Muscle layer of duodenum (tissue), 2 donors: ENCODE measurements at regions not wholly inside any gene's neighbourhood (a gene's known extent, or its start where the extent isn't known, plus 50 kb on each side); places are given as distances from the start of the nearest gene placed in this dataset.
A peak's percentile ranks its signal among the peaks of the same experiment; 100 is the strongest.
"Not testable (repeated sequence)": the region's sequence is repeated elsewhere in the genome, so short reads cannot be mapped to it uniquely, and the experiment has no call there.

ENCODE experiments used
- H3K27ac ChIP-seq: one replicate; pipeline ENCODE4 v1.7.0; 2013; ENCODE audit warnings: mild to moderate bottlenecking, low read length
- H3K27me3 ChIP-seq: one replicate; pipeline ENCODE4 v1.7.0; 2013; ENCODE audit warnings: low read depth, mild to moderate bottlenecking, control low read depth, low read length
- H3K36me3 ChIP-seq, 2 donors: one replicate each; pipeline ENCODE4 v1.7.0; 2013; ENCODE audit warnings: low read length in 2 of 2, control low read depth in 1 of 2, mild to moderate bottlenecking in 1 of 2; ENCODE audit not compliant: insufficient read depth in 2 of 2, control insufficient read depth in 1 of 2
- H3K4me1 ChIP-seq, 2 donors: one replicate each; pipeline ENCODE4 v1.7.0; 2013; ENCODE audit warnings: low read length in 2 of 2, mild to moderate bottlenecking in 2 of 2, control low read depth in 1 of 2, moderate library complexity in 1 of 2; ENCODE audit not compliant: insufficient read depth in 2 of 2, control insufficient read depth in 1 of 2
- H3K4me3 ChIP-seq, 2 donors: one replicate each; pipeline ENCODE4 v1.7.0; 2013; ENCODE audit warnings: low read length in 2 of 2, low read depth in 1 of 2, mild to moderate bottlenecking in 1 of 2
- H3K9me3 ChIP-seq, 2 donors: one replicate each; pipeline ENCODE4 v1.7.0; 2013; ENCODE audit warnings: low read length in 2 of 2, control low read depth in 1 of 2, mild to moderate bottlenecking in 1 of 2; ENCODE audit not compliant: control insufficient read depth in 1 of 2
- donor health status: healthy.

- not testable (repeated sequence) for H3K27me3 ChIP-seq, H3K9me3 ChIP-seq, H3K4me1 ChIP-seq, H3K27ac ChIP-seq, H3K36me3 ChIP-seq, H3K4me3 ChIP-seq
Measured at GRCh38 chr4:82301390-82301789, 72.4 kb downstream of the HNRNPD start.

- no peaks in the 10 kb centered on the region for H3K4me1 ChIP-seq
- no peaks in the 10 kb centered on the region for H3K9me3 ChIP-seq
- no peak overlapping the region for H3K4me3 ChIP-seq
- H3K27me3 ChIP-seq = no peaks in the 10 kb centered on the region
- H3K36me3 ChIP-seq = no peaks in the 10 kb centered on the region
- no peak overlapping the region for H3K27ac ChIP-seq
Measured at GRCh38 chr4:82293304-82293703, 80.5 kb downstream of the HNRNPD start.

- no peaks in the 10 kb centered on the region for H3K9me3 ChIP-seq
- H3K27me3 ChIP-seq = no peaks in the 10 kb centered on the region
Measured at GRCh38 chr4:82287720-82288119, 86.1 kb downstream of the HNRNPD start.

GRCh38 chr4:82284858-82285805 is 88.7 kb downstream of the HNRNPD start:
- no peaks in the 10 kb centered on the region for H3K9me3 ChIP-seq
- H3K4me1 ChIP-seq = peaks cover 0 to 5% of the 10 kb centered on the region in 2 donors
- H3K27me3 ChIP-seq = no peaks in the 10 kb centered on the region
- H3K4me3 ChIP-seq = peak overlapping the region; percentile 62 to 72
- H3K27ac ChIP-seq = no peak overlapping the region
- H3K36me3 ChIP-seq = no peaks in the 10 kb centered on the region

More at GRCh38 chr4:82287720-82288119, 86.1 kb downstream of the HNRNPD start:
- H3K4me3 ChIP-seq = no peak overlapping the region
- peaks cover 0 to 5% of the 10 kb centered on the region in 2 donors for H3K4me1 ChIP-seq
- H3K36me3 ChIP-seq = no peaks in the 10 kb centered on the region
- H3K27ac ChIP-seq = no peak overlapping the region

DNA sequence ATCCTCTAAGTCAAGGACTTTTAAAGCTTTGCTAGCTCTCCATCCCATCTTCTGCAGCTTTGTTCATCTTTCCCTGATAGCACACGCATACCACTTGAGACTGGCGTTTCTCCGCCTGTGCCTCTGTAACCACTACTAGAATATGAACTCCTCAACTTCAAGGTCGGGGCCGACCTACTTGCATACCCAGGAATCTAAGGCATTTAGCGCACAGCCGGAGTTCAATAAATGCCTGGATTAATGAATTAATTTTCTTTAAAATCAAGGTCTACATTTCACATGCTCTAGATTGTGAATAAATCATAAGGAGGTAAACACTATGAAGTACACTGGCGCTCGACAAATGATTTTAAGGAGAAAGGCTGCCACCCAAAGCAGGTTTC is 89.3 kb downstream of the HNRNPD start:
- H3K9me3 ChIP-seq = no peaks in the 10 kb centered on the region
- no peak overlapping the region for H3K27ac ChIP-seq

DNA sequence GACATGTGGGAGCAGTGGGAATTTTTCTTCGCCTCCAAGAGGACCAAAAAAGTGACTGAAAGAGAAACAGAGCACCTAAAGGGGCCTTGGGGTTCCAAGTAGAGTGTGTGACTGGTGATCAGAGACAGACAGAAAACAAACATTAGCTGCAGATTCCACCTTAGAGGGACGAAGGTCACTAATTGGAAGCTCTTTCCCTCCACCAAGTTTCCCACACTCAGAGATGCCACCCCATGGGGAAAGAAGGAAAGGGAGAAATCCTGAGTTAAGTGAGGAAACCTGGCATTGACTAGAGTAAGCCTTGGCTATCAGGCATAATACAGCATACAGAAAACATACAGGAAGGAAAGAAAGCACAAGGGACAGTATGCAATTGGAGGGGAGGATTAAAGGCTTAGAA is 90.9 kb downstream of the HNRNPD start:
- Histone ChIP-seq H3K9me3 (no peaks in the 10 kb centered on the region), H3K36me3 (no peaks in the 10 kb centered on the region), H3K4me3 (no peak overlapping the region), H3K27me3 (no peaks in the 10 kb centered on the region), H3K27ac (no peak overlapping the region), H3K4me1 (peaks cover 0 to 5% of the 10 kb centered on the region in 2 donors)

More for the DNA sequence above, 89.3 kb downstream of the HNRNPD start:
- Histone ChIP-seq H3K4me1 (peaks cover 0 to 5% of the 10 kb centered on the region in 2 donors), H3K4me3 (peak overlapping the region; percentile 62 to 71), H3K36me3 (no peaks in the 10 kb centered on the region), H3K27me3 (no peaks in the 10 kb centered on the region)

GRCh38 chr4:82279550-82279949 is 94.2 kb downstream of the HNRNPD start:
- H3K9me3 ChIP-seq, H3K27me3 ChIP-seq, H3K27ac ChIP-seq, H3K4me1 ChIP-seq, H3K4me3 ChIP-seq, H3K36me3 ChIP-seq: not testable (repeated sequence)

GRCh38 chr4:82276332-82276640 is 97.5 kb downstream of the HNRNPD start:
- Histone ChIP-seq H3K36me3 (no peaks in the 10 kb centered on the region), H3K27ac (no peak overlapping the region), H3K4me3 (no peak overlapping the region), H3K4me1 (no peaks in the 10 kb centered on the region), H3K9me3 (no peaks in the 10 kb centered on the region), H3K27me3 (no peaks in the 10 kb centered on the region)

DNA sequence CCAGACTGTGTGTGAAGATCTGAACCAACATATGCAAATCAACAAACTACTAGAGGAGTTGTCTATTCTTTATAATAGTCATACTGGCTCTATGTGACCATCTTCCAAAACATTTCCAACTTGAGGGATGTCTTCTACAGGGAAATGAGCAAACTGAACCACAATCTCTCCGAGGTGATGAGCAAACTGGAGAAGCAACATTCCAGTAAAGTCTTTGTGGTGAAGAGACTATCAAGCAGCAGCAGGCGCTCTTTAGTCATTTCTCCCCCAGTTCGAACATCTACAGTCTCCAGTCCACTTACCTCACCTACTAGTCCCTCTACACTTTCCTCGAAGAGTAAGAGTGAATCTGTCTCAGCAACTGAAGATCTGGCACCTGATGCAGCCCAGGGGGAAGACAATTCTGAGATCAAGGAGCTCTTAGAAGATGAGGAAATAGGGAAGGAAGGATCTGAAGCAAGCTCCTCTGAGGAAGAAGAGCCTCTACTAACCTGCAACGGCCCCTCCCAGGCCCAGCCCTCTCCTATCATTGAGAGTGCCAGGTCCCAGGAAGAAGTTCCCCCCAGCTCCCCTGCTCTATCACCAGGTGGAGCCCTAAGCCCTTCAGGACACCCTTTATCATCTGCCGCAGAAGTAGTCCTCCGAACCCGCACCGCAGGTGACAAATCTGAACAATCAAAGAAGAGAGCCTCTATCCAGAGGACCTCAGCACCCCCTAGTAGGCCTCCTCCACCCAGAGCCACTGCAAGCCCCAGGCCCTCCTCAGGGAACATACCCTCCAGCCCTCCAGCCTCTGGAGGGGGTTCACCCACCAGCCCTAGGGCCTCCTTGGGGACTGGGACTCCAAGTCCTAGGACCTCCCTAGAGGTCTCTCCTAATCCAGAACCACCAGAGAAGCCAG is 98.1 kb downstream of the HNRNPD start:
- no peaks in the 10 kb centered on the region for H3K27me3 ChIP-seq
- H3K36me3 ChIP-seq = no peaks in the 10 kb centered on the region
- no peaks in the 10 kb centered on the region for H3K4me1 ChIP-seq
- H3K9me3 ChIP-seq = no peaks in the 10 kb centered on the region
- H3K27ac ChIP-seq = no peak overlapping the region
- no peak overlapping the region for H3K4me3 ChIP-seq

GRCh38 chr4:82274700-82275099 is 99.1 kb downstream of the HNRNPD start:
- not testable (repeated sequence) for H3K27me3 ChIP-seq, H3K36me3 ChIP-seq, H3K27ac ChIP-seq, H3K9me3 ChIP-seq, H3K4me3 ChIP-seq, H3K4me1 ChIP-seq

DNA sequence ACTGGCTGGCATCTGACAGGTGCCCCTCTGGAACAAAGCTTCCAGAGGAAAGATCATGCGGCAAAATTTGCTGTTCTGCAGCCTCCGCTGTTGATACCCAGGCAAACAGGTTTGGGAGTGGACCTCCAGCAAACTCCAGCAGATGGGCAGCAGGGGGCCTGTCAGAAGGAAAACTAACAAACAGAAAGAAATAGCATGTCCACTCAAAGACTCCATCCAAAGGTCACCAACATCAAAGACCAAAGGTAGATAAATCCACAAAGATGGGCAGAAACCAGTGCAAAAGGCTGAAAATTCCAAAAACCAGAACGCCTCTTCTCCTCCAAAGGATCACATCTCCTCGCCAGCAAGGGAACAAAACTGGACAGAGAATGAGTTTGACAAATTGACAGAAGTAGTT is 101.3 kb downstream of the HNRNPD start:
- H3K4me3 ChIP-seq, H3K27me3 ChIP-seq, H3K27ac ChIP-seq, H3K36me3 ChIP-seq, H3K9me3 ChIP-seq, H3K4me1 ChIP-seq: not testable (repeated sequence)
